Skeletal muscle tissue (tissue), 3 donors: ENCODE measurements at regions not wholly inside any gene's neighbourhood (a gene's known extent, or its start where the extent isn't known, plus 50 kb on each side); places are given as distances from the start of the nearest gene placed in this dataset.

Experiments
- H3K27ac ChIP-seq: one replicate; pipeline ENCODE4 v1.7.0; 2013; ENCODE audit warnings: mild to moderate bottlenecking, low read depth, low read length, inconsistent platforms
- H3K27me3 ChIP-seq, 3 donors: one replicate each; pipeline ENCODE4 v1.7.0; 2013; ENCODE audit warnings: low read length in 3 of 3; ENCODE audit not compliant: control insufficient read depth in 3 of 3, insufficient read depth in 3 of 3
- H3K36me3 ChIP-seq, 3 donors: one replicate each; pipeline ENCODE4 v1.7.0; 2013; ENCODE audit warnings: low read length in 3 of 3; ENCODE audit not compliant: control insufficient read depth in 3 of 3, insufficient read depth in 3 of 3
- H3K4me1 ChIP-seq, 3 donors: one replicate each; pipeline ENCODE4 v1.7.0; 2013; ENCODE audit warnings: low read length in 3 of 3, mild to moderate bottlenecking in 3 of 3; ENCODE audit not compliant: control insufficient read depth in 3 of 3, insufficient read depth in 3 of 3
- H3K4me3 ChIP-seq, 3 donors: one replicate each; pipeline ENCODE4 v1.7.0; 2013; ENCODE audit warnings: low read length in 3 of 3
- H3K9ac ChIP-seq, 3 donors: one replicate each; pipeline ENCODE4 v1.7.0; 2013; ENCODE audit warnings: low read length in 3 of 3, mild to moderate bottlenecking in 3 of 3, moderate library complexity in 2 of 3, low read depth in 1 of 3
- H3K9me3 ChIP-seq, 3 donors: one replicate each; pipeline ENCODE4 v1.7.0; 2013; ENCODE audit warnings: low read length in 3 of 3; ENCODE audit not compliant: control insufficient read depth in 3 of 3
- donor health status: Osteomylitis.

GRCh38 chr1:57966751-57967406 is 543.0 kb upstream of the DAB1 start:
- H3K36me3 ChIP-seq: no peaks in the 10 kb centered on the region
- H3K27ac ChIP-seq: no peak overlapping the region
- no peaks in the 10 kb centered on the region for H3K27me3 ChIP-seq
- H3K4me1 ChIP-seq: no peaks in the 10 kb centered on the region
- no peaks in the 10 kb centered on the region for H3K9me3 ChIP-seq
- H3K9ac ChIP-seq: no peak overlapping the region
- H3K4me3 ChIP-seq: no peak overlapping the region

DNA sequence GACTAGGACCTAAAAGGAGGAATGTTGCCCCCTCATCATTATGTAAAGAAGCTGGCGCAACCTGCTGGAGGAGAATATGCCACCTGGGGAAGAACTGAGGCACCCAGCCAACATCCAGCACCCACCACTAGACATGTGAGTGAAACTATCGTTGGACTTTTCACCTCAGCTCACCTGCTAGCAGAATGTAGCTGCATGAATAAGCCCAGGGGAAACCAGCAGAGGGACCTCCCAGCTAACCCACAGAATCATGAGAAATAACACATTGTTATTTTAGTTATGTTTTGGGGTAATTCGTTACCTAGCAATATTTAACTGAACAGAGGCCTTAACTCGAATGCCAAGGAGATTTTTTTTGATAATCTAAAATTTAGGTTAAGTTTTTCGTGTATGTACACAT is 542.5 kb upstream of the DAB1 start:
- Histone ChIP-seq H3K9me3 (no peaks in the 10 kb centered on the region), H3K4me1 (no peaks in the 10 kb centered on the region), H3K4me3 (no peak overlapping the region), H3K36me3 (no peaks in the 10 kb centered on the region), H3K27ac (no peak overlapping the region), H3K27me3 (no peaks in the 10 kb centered on the region), H3K9ac (no peak overlapping the region)

- H3K9ac ChIP-seq: no peak overlapping the region
- no peaks in the 10 kb centered on the region for H3K4me1 ChIP-seq
- H3K36me3 ChIP-seq: no peaks in the 10 kb centered on the region
- H3K4me3 ChIP-seq: no peak overlapping the region
- H3K27ac ChIP-seq: no peak overlapping the region
- no peaks in the 10 kb centered on the region for H3K9me3 ChIP-seq
- no peaks in the 10 kb centered on the region for H3K27me3 ChIP-seq
Observed at GRCh38 chr1:57963581-57963980, 539.7 kb upstream of the DAB1 start.

DNA sequence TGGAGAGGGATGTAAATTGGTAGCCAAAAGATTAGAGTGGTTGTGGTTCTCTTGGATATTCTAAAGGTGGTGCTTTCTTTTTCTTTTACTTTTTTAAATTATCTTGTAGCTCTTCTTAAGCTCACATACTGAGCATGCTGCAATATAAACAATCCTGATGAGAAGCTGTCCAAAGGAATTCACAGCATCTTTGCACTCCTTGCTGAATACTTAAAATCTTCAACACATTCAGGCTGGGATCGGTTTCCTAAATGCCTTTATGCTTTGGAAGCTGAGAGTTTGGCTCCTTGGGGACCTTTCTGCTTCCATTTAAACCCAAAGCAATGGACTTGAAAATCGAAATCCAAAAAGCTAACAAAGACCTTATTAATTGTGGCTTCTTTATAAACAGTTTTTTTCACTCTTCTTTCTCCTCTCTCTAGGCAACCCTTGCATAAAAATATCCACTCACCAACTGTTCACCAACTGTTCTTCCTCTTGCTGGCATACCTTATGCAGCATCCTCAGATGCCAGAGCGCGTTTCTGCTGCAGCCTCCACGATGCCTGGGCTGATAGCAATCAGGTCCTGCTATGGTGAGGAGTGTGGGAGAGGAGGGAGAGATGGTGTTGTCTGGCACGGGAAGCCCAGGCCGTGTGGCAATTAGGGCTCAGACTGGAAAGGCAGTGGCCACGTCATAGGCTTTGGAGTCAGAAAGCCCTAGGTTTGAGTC is 535.8 kb upstream of the DAB1 start:
- no peak overlapping the region for H3K9ac ChIP-seq
- no peaks in the 10 kb centered on the region for H3K9me3 ChIP-seq
- H3K27ac ChIP-seq: no peak overlapping the region

DNA sequence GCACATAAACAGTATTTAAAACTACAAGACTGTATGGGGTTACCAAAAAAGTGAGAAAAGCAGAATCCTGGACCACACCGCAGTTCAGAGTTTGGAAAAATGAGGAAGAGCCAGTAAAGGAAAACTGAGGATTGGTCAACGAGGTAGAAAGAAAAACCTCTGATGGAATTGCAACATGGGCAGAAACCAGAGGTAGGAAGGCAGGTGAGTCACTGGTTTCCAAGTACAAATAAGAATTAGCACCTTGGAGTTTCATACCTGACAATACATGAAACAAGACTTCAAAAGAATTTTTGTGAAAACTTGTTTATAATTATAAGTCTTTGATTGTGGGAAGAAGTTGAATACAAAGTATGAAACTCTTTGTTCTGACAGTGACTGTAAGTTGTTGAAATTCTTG is 533.7 kb upstream of the DAB1 start:
- Histone ChIP-seq H3K36me3 (no peaks in the 10 kb centered on the region), H3K9ac (no peak overlapping the region), H3K27me3 (no peaks in the 10 kb centered on the region), H3K9me3 (no peaks in the 10 kb centered on the region), H3K4me1 (no peaks in the 10 kb centered on the region), H3K27ac (no peak overlapping the region), H3K4me3 (no peak overlapping the region)

More for the DNA sequence above, 535.8 kb upstream of the DAB1 start:
- H3K4me1 ChIP-seq: no peaks in the 10 kb centered on the region
- H3K4me3 ChIP-seq: no peak overlapping the region
- no peaks in the 10 kb centered on the region for H3K27me3 ChIP-seq
- no peaks in the 10 kb centered on the region for H3K36me3 ChIP-seq

GRCh38 chr1:57951390-57951789 is 527.5 kb upstream of the DAB1 start:
- no peak overlapping the region for H3K27ac ChIP-seq
- H3K9ac ChIP-seq: no peak overlapping the region
- no peak overlapping the region for H3K4me3 ChIP-seq
- H3K36me3 ChIP-seq: no peaks in the 10 kb centered on the region
- H3K9me3 ChIP-seq: no peaks in the 10 kb centered on the region
- no peaks in the 10 kb centered on the region for H3K4me1 ChIP-seq
- no peaks in the 10 kb centered on the region for H3K27me3 ChIP-seq

GRCh38 chr1:57949168-57949567 is 525.3 kb upstream of the DAB1 start:
- no peaks in the 10 kb centered on the region for H3K27me3 ChIP-seq
- H3K9ac ChIP-seq: no peak overlapping the region
- no peaks in the 10 kb centered on the region for H3K9me3 ChIP-seq
- no peak overlapping the region for H3K27ac ChIP-seq
- H3K4me3 ChIP-seq: no peak overlapping the region
- no peaks in the 10 kb centered on the region for H3K36me3 ChIP-seq
- no peaks in the 10 kb centered on the region for H3K4me1 ChIP-seq

- H3K4me3 ChIP-seq: no peak overlapping the region
- H3K9me3 ChIP-seq: no peaks in the 10 kb centered on the region
- no peak overlapping the region for H3K9ac ChIP-seq
- no peaks in the 10 kb centered on the region for H3K4me1 ChIP-seq
- no peaks in the 10 kb centered on the region for H3K27me3 ChIP-seq
- H3K27ac ChIP-seq: no peak overlapping the region
- H3K36me3 ChIP-seq: no peaks in the 10 kb centered on the region
Observed at GRCh38 chr1:57947471-57947870, 523.6 kb upstream of the DAB1 start.

DNA sequence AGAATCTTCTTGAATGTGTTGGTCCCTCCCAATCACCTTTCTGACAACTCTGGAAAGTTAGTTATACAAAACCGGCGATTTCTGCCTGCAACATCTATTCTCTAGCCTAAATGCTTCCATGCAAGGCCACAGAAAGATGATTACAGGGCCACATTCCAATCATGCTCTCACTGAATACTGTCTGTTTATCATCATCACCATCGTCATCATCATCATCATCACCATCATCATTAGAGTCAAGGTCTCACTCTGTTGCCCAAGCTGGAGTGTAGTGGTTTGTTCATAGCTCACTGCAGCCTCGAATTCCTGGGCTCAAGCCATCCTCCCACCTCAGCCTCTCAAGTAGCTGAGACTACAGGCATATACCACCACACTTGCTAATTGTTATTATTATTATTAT is 521.2 kb upstream of the DAB1 start:
- no peak overlapping the region for H3K27ac ChIP-seq
- no peaks in the 10 kb centered on the region for H3K9me3 ChIP-seq
- H3K4me1 ChIP-seq: no peaks in the 10 kb centered on the region
- no peak overlapping the region for H3K9ac ChIP-seq
- no peaks in the 10 kb centered on the region for H3K36me3 ChIP-seq
- no peaks in the 10 kb centered on the region for H3K27me3 ChIP-seq
- no peak overlapping the region for H3K4me3 ChIP-seq

- Histone ChIP-seq H3K9me3 (no peaks in the 10 kb centered on the region), H3K36me3 (no peaks in the 10 kb centered on the region), H3K4me3 (no peak overlapping the region), H3K9ac (no peak overlapping the region), H3K27ac (no peak overlapping the region), H3K27me3 (no peaks in the 10 kb centered on the region), H3K4me1 (no peaks in the 10 kb centered on the region)
Observed at GRCh38 chr1:57943365-57943764, 519.5 kb upstream of the DAB1 start.
